Trophoblast cell (in vitro differentiated cells and primary cell): ENCODE measurements at regions not wholly inside any gene's neighbourhood (a gene's known extent, or its start where the extent isn't known, plus 50 kb on each side); places are given as distances from the start of the nearest gene placed in this dataset.
A peak's percentile ranks its signal among the peaks of the same experiment; 100 is the strongest.

Experiments
- DNase-seq, 2 donors: peaks; one replicate each; pipeline ENCODE4 v3.0.0-alpha.2; 2016
- H2AFZ ChIP-seq: 2 replicates; pipeline ENCODE4 v1.6.1; 2013; ENCODE audit warnings: low read length, moderate library complexity, mild to moderate bottlenecking; ENCODE audit not compliant: insufficient read depth, poor library complexity
- H2AK5ac ChIP-seq: 2 replicates; pipeline ENCODE4 v1.6.1; 2013; ENCODE audit warnings: mild to moderate bottlenecking, low read length
- H2BK120ac ChIP-seq: 2 replicates; pipeline ENCODE4 v1.6.1; 2013; ENCODE audit warnings: low read length, mild to moderate bottlenecking, moderate library complexity; ENCODE audit not compliant: insufficient read depth, poor library complexity
- H2BK12ac ChIP-seq: 2 replicates; pipeline ENCODE4 v1.6.1; 2013; ENCODE audit warnings: mild to moderate bottlenecking, low read length, moderate library complexity
- H2BK5ac ChIP-seq: 2 replicates; pipeline ENCODE4 v1.6.1; 2013; ENCODE audit warnings: low read length, low read depth, moderate library complexity, mild to moderate bottlenecking; ENCODE audit not compliant: poor library complexity
- H3K14ac ChIP-seq: 2 replicates; pipeline ENCODE4 v1.6.1; 2013; ENCODE audit warnings: mild to moderate bottlenecking, low read length
- H3K18ac ChIP-seq: 2 replicates; pipeline ENCODE4 v1.6.1; 2013; ENCODE audit warnings: mild to moderate bottlenecking, low read length
- H3K23ac ChIP-seq: 2 replicates; pipeline ENCODE4 v1.6.1; 2013; ENCODE audit warnings: low read length
- H3K27ac ChIP-seq: 2 replicates; pipeline ENCODE4 v1.5.1; 2013; ENCODE audit warnings: low read depth, mild to moderate bottlenecking, inconsistent platforms, low read length, moderate library complexity
- H3K27me3 ChIP-seq: 2 replicates; pipeline ENCODE4 v1.6.1; 2013; ENCODE audit warnings: inconsistent platforms, mild to moderate bottlenecking, low read length, moderate library complexity; ENCODE audit not compliant: insufficient read depth
- H3K36me3 ChIP-seq, 2 experiments: 1 replicate in 1 of 2; 2 replicates in 1 of 2; pipeline ENCODE4 v1.6.1; 2013; ENCODE audit warnings: low read length in 2 of 2, mild to moderate bottlenecking in 2 of 2, moderate library complexity in 1 of 2; ENCODE audit not compliant: insufficient read depth in 2 of 2, control insufficient read depth in 1 of 2
- H3K4ac ChIP-seq: 2 replicates; pipeline ENCODE4 v1.6.1; 2013; ENCODE audit warnings: low read depth, mild to moderate bottlenecking, low read length, moderate library complexity
- H3K4me1 ChIP-seq, 2 experiments: 1 replicate in 1 of 2; 2 replicates in 1 of 2; pipeline ENCODE4 v1.6.1; 2013; ENCODE audit warnings: low read length in 2 of 2, mild to moderate bottlenecking in 2 of 2, moderate library complexity in 1 of 2; ENCODE audit not compliant: insufficient read depth in 2 of 2, control insufficient read depth in 1 of 2
- H3K4me2 ChIP-seq: 2 replicates; pipeline ENCODE4 v1.6.1; 2013; ENCODE audit warnings: inconsistent platforms, mild to moderate bottlenecking, low read length, moderate library complexity
- H3K4me3 ChIP-seq: 2 replicates; pipeline ENCODE4 v1.5.1; 2013; ENCODE audit warnings: mild to moderate bottlenecking, low read depth, low read length, inconsistent platforms
- H3K79me1 ChIP-seq: one replicate; pipeline ENCODE4 v1.6.1; 2013; ENCODE audit warnings: low read length
- H3K79me2 ChIP-seq: 2 replicates; pipeline ENCODE4 v1.6.1; 2013; ENCODE audit warnings: low read length, mild to moderate bottlenecking; ENCODE audit not compliant: control insufficient read depth, insufficient read depth, poor library complexity
- H3K9ac ChIP-seq: 2 replicates; pipeline ENCODE4 v1.6.1; 2013; ENCODE audit warnings: mild to moderate bottlenecking, low read length
- H3K9me3 ChIP-seq: 2 replicates; pipeline ENCODE4 v1.6.1; 2013; ENCODE audit warnings: low read depth, mild to moderate bottlenecking, control low read depth, inconsistent platforms, low read length; ENCODE audit not compliant: insufficient read depth
- H4K12ac ChIP-seq: 2 replicates; pipeline ENCODE4 v1.6.1; 2013; ENCODE audit warnings: low read depth, mild to moderate bottlenecking, low read length, moderate library complexity
- H4K8ac ChIP-seq: 2 replicates; pipeline ENCODE4 v1.6.1; 2013; ENCODE audit warnings: low read depth, mild to moderate bottlenecking, low read length, moderate library complexity
- H4K91ac ChIP-seq: one replicate; pipeline ENCODE4 v1.6.1; 2013; ENCODE audit warnings: low read depth, mild to moderate bottlenecking, low read length, moderate library complexity
- WGBS: extraction: QIAGEN DNeasy Blood & Tissue Kit; methylation state at CpG from one replicate; pipeline ENCODE4 v1.1.7; 2013; ENCODE audit warnings: missing lambda C conversion rate; ENCODE audit not compliant: insufficient read length, insufficient coverage; ENCODE audit errors: extremely low coverage; 5-methylcytosine and 5-hydroxymethylcytosine counted together

DNA sequence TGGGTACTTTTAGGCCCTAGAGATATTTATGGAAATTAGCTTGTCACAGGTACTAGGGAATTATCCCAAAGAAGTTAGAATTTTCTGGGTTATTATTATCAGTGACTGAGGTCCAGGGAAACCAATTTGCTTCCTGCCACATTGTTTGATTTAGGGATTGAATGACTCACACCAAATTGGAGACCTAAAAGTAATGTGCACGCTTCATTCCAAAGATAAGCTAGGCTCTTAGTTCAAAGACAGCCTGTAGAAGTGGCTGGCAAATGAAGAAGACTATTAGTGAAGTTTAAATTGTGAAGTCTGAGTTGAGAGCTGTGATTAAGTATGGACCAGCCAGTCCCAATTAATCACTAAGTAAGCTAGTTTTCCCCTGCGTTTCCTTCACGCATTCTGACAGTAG is 188.1 kb upstream of the MYO3A start:
- no peak overlapping the region for H2BK5ac ChIP-seq
- WGBS: no CpG with 5 or more reads among the region's 3 CpGs

DNA sequence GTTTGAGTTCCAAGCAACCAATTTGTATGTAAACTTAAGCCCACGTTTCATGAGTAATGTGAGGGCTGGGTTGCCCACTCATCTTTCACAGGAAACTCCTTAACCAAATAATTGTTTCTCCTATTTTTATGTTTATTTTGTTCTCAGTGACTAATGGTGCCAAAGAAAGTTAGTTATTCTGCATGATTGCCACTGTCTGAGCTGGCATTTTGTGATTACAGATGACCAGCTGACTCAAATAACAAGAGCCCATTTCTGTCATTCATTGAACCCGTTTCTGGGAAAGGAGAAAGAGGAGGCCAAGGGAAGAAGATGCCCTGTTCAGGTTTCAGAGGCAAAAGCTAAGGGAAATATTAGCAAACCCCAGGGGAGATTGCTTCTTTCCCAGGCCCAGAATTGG is 186.9 kb upstream of the MYO3A start:
- WGBS: no CpG with 5 or more reads among the region's 2 CpGs
- no peak overlapping the region for H2BK120ac ChIP-seq
- no peak overlapping the region for H2AK5ac ChIP-seq
- no peaks in the 10 kb centered on the region for H3K9me3 ChIP-seq
- H3K9ac ChIP-seq: no peak overlapping the region
- H3K4ac ChIP-seq: no peak overlapping the region
- no peak overlapping the region for H3K23ac ChIP-seq
- H2BK5ac ChIP-seq: no peak overlapping the region
- no peaks in the 10 kb centered on the region for H3K36me3 ChIP-seq
- no peak overlapping the region for H4K91ac ChIP-seq
- H3K14ac ChIP-seq: no peak overlapping the region
- H3K27me3 ChIP-seq: no peaks in the 10 kb centered on the region
- H2AFZ ChIP-seq: no peak overlapping the region
- H4K8ac ChIP-seq: no peak overlapping the region
- H3K79me1 ChIP-seq: no peaks in the 10 kb centered on the region
- DNase-seq: no peak
- no peak overlapping the region for H3K18ac ChIP-seq
- no peaks in the 10 kb centered on the region for H3K79me2 ChIP-seq
- no peak overlapping the region for H3K27ac ChIP-seq
- no peak overlapping the region for H4K12ac ChIP-seq
- no peak overlapping the region for H3K4me2 ChIP-seq
- H3K4me1 ChIP-seq: no peaks in the 10 kb centered on the region
- no peak overlapping the region for H3K4me3 ChIP-seq
- no peak overlapping the region for H2BK12ac ChIP-seq

More for the DNA sequence above, 188.1 kb upstream of the MYO3A start:
- Histone ChIP-seq H2AFZ (no peak overlapping the region), H2BK120ac (no peak overlapping the region), H3K23ac (no peak overlapping the region), H4K8ac (no peak overlapping the region), H3K79me1 (no peaks in the 10 kb centered on the region), H3K14ac (no peak overlapping the region), H3K18ac (no peak overlapping the region), H3K4me1 (no peaks in the 10 kb centered on the region), H4K91ac (no peak overlapping the region), H3K27ac (no peak overlapping the region), H2BK12ac (no peak overlapping the region), H3K36me3 (no peaks in the 10 kb centered on the region), H3K79me2 (no peaks in the 10 kb centered on the region), H3K27me3 (no peaks in the 10 kb centered on the region), H3K9ac (no peak overlapping the region), H3K4ac (no peak overlapping the region), H3K4me3 (no peak overlapping the region), H4K12ac (no peak overlapping the region), H2AK5ac (no peak overlapping the region), H3K4me2 (no peak overlapping the region), H3K9me3 (no peaks in the 10 kb centered on the region)
- no peak for DNase-seq

DNA sequence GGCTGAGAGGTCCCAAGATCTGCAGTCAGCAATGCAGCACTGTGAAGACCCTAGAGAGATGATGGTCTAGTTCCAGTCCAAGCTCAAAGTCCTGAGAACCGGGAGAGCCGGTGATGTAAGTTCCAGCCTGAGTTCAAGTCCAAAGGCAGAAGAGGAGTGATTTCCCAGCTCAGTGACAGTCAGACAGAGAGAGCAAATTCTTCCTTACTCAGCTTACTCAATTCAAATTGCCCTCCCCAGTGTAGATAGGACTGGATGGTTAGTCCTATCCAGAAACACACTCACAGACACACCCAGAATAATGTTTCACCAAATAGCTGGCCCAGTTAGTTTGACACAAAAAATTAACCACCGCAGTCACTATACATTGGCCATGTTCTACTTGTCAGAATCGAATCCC is 185.5 kb upstream of the MYO3A start:
- no peak overlapping the region for H3K9ac ChIP-seq
- no peak overlapping the region for H3K4ac ChIP-seq
- no peaks in the 10 kb centered on the region for H3K9me3 ChIP-seq
- H2AFZ ChIP-seq: no peak overlapping the region
- WGBS: no CpG with 5 or more reads among the region's 4 CpGs
- no peak overlapping the region for H2BK12ac ChIP-seq
- H3K79me1 ChIP-seq: no peaks in the 10 kb centered on the region
- no peak overlapping the region for H2AK5ac ChIP-seq
- H3K14ac ChIP-seq: no peak overlapping the region
- no peak overlapping the region for H3K4me3 ChIP-seq
- no peak overlapping the region for H2BK5ac ChIP-seq
- H3K79me2 ChIP-seq: no peaks in the 10 kb centered on the region
- DNase-seq: no peak
- no peaks in the 10 kb centered on the region for H3K36me3 ChIP-seq
- H3K4me1 ChIP-seq: no peaks in the 10 kb centered on the region
- no peak overlapping the region for H4K91ac ChIP-seq
- H3K27me3 ChIP-seq: no peaks in the 10 kb centered on the region
- no peak overlapping the region for H3K27ac ChIP-seq
- H3K4me2 ChIP-seq: no peak overlapping the region
- no peak overlapping the region for H2BK120ac ChIP-seq
- no peak overlapping the region for H3K18ac ChIP-seq
- H4K12ac ChIP-seq: no peak overlapping the region
- H3K23ac ChIP-seq: no peak overlapping the region
- no peak overlapping the region for H4K8ac ChIP-seq

DNA sequence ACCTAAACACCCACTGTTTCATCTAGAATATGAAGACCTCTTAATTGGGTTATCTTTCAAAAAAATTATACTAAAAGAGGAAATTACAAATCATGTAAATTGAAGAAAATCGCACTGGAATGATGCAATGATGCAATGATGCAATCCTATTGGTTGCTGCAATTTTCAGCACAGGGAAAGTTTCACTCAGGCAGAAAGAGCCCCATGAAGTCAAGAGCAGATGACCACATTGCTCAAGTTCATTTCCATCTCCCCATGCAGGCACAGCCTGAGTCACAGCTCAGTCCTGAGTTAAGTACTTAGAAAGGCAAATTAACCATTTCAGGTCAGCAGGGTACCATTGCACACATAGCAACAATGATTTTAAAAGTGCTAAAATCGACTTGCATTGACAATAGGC is 180.3 kb upstream of the MYO3A start:
- Histone ChIP-seq H3K18ac (no peak overlapping the region), H4K8ac (no peak overlapping the region), H2AFZ (no peak overlapping the region), H3K36me3 (no peaks in the 10 kb centered on the region), H4K12ac (no peak overlapping the region), H3K79me1 (no peaks in the 10 kb centered on the region), H3K4me3 (no peak overlapping the region), H3K9ac (no peak overlapping the region), H3K27me3 (no peaks in the 10 kb centered on the region), H2BK120ac (no peak overlapping the region), H3K79me2 (no peaks in the 10 kb centered on the region), H4K91ac (no peak overlapping the region), H2BK12ac (no peak overlapping the region), H3K4me1 (no peaks in the 10 kb centered on the region), H3K14ac (no peak overlapping the region), H3K9me3 (no peaks in the 10 kb centered on the region), H3K23ac (no peak overlapping the region), H3K4me2 (no peak overlapping the region), H3K27ac (no peak overlapping the region), H2BK5ac (no peak overlapping the region), H2AK5ac (no peak overlapping the region), H3K4ac (no peak overlapping the region)
- WGBS: no CpG with 5 or more reads among the region's 2 CpGs
- DNase-seq: peak in 1 of 2 donors; percentile 31
